ENCODE measurements at regions not wholly inside any gene's neighbourhood (a gene's known extent, or its start where the extent isn't known, plus 50 kb on each side); places are given as distances from the start of the nearest gene placed in this dataset.

- ATAC-seq = no peak; a peak in 2 of 6 replicates
- no peaks in the 10 kb centered on the region for H3K4me1 ChIP-seq
- POLR2A ChIA-PET = no interaction called here
- H3K9me3 ChIP-seq = no peaks in the 10 kb centered on the region
- H3K4me3 ChIP-seq = no peak overlapping the region
- H3K4me2 ChIP-seq = no peak overlapping the region
- no peak for DNase-seq (ENCODE audit: low read depth in 1 of 2, low spot score in 1 of 2)
- no peak overlapping the region for H3K27ac ChIP-seq
- no peak for FAIRE-seq
- CTCF ChIA-PET = interaction anchor here (3.3 kb wide), 1 partner anchor 11 kb away, joined by 20 read pairs; no protein-coding TSS in a partner anchor
- 92% methylated on average over 6 of the region's 6 CpGs for WGBS (ENCODE audit: missing lambda C conversion rate)
- TF ChIP-seq ZFP36 (IDR thresholded peaks at IDR 0.05; ENCODE audit: borderline replicate concordance, partially characterized antibody) (no peak), HOXB13 (CRISPR knock-in tag; IDR thresholded peaks at IDR 0.05; ENCODE audit: low read depth) (no peak), JUNB (IDR thresholded peaks at IDR 0.05) (no peak), SREBF2 (IDR thresholded peaks at IDR 0.05) (no peak), RCOR1 (IDR thresholded peaks at IDR 0.05; ENCODE audit: low read depth, low read length) (no peak), FOXS1 (CRISPR knock-in tag; IDR thresholded peaks at IDR 0.05) (no peak)
These were observed 50.2 kb upstream of the SMCO2 start for GRCh38 chr12:27396216-27396815.
